HEK293T (cell line): ENCODE measurements at regions not wholly inside any gene's neighbourhood (a gene's known extent, or its start where the extent isn't known, plus 50 kb on each side); places are given as distances from the start of the nearest gene placed in this dataset.

Source experiments
- BHLHE40 ChIP-seq: fragments of 450-650 bp; IDR thresholded peaks from 2 replicates; pipeline ENCODE4 v1.6.1; 2016; ENCODE audit warnings: mild to moderate bottlenecking, moderate library complexity, borderline replicate concordance
- CTBP1 ChIP-seq: fragments of 450-650 bp; IDR thresholded peaks from 2 replicates; pipeline ENCODE4 v1.6.1; 2016; ENCODE audit warnings: borderline replicate concordance
- FOXK2 ChIP-seq: fragments of 450-650 bp; IDR thresholded peaks from 2 replicates; pipeline ENCODE4 v1.6.1; 2016; ENCODE audit warnings: mild to moderate bottlenecking
- FOXM1 ChIP-seq: fragments of 450-650 bp; IDR thresholded peaks from 2 replicates; pipeline ENCODE4 v1.6.1; 2017; ENCODE audit warnings: mild to moderate bottlenecking, borderline replicate concordance
- L3MBTL2 ChIP-seq: fragments of 450-650 bp; conservative IDR thresholded peaks from 2 replicates; pipeline ENCODE4 v1.6.1; 2016; ENCODE audit warnings: mild to moderate bottlenecking

DNA sequence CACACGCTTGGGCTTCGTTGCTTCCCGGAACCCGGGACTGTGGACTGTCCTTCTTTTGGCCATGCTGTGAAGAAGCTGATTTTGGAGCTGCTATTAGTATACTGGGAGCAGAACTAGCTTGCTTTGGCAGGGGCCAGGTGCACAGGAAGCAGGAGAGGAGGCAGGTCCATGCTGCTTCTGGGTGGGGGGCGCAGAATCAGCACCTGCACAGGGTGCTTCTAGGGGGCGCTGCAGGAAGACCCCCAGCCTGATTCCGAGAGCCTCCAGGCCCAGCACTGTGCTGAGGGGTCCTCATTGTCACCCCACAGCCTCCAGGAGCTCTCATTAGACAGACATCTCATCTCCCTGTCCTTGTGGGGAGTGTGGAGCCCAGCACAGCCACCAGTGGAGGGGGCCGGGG lies 252.6 kb upstream of the IRX4 start:
- TF ChIP-seq L3MBTL2 (no peak), FOXK2 (no peak), BHLHE40 (no peak), FOXM1 (no peak), CTBP1 (no peak)
